ENCODE measurements at regions not wholly inside any gene's neighbourhood (a gene's known extent, or its start where the extent isn't known, plus 50 kb on each side); places are given as distances from the start of the nearest gene placed in this dataset.

DNA sequence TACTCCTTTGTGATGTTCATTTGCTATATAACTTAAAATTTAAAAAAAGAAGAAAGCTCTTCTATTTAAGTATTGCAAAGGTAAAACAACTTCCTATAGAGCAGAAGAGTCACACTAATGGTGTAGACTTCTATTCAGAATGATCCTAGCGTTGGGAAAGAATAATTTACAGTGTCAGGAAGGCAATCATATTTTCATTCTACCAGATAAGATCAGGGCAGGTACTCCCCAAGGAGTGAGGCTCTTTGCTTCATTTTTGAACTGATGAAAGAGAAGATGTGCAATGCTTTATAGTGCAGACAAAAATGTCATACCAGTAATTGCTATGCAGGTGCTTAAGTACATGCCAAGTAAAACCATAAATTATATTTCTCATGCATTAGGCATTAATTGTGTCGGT, 1193.0 kb downstream of the PCDH9 start:
- TF ChIP-seq, protein P1, sequence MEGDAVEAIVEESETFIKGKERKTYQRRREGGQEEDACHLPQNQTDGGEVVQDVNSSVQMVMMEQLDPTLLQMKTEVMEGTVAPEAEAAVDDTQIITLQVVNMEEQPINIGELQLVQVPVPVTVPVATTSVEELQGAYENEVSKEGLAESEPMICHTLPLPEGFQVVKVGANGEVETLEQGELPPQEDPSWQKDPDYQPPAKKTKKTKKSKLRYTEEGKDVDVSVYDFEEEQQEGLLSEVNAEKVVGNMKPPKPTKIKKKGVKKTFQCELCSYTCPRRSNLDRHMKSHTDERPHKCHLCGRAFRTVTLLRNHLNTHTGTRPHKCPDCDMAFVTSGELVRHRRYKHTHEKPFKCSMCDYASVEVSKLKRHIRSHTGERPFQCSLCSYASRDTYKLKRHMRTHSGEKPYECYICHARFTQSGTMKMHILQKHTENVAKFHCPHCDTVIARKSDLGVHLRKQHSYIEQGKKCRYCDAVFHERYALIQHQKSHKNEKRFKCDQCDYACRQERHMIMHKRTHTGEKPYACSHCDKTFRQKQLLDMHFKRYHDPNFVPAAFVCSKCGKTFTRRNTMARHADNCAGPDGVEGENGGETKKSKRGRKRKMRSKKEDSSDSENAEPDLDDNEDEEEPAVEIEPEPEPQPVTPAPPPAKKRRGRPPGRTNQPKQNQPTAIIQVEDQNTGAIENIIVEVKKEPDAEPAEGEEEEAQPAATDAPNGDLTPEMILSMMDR (IDR thresholded peaks at IDR 0.05; ENCODE audit: extremely low read depth, missing control alignments) = no peak
- DNase-seq (ENCODE audit: low spot score) = no peak

DNA sequence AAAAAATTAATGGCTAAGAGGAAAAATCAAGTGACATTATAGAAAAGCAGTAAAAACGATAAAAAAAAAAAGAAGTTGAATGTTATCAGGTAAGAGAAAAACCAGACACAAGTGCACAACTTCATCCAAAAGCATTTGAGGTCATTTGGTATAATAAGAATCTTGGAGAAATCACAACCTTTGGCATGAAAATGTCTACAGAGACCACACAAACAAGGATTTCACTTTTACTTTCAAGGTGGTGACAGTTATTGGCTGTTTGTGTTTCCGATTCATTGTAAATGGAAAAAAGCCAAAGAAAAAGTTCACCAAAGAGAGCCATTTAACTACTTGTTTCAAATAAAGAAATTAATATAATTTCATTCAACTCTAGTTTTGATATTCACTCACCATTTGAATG, 1193.5 kb downstream of the PCDH9 start:
- TF ChIP-seq, protein P1 (IDR thresholded peaks at IDR 0.05; ENCODE audit: extremely low read depth, missing control alignments) = no peak
- no peak for DNase-seq (ENCODE audit: low spot score)

DNA sequence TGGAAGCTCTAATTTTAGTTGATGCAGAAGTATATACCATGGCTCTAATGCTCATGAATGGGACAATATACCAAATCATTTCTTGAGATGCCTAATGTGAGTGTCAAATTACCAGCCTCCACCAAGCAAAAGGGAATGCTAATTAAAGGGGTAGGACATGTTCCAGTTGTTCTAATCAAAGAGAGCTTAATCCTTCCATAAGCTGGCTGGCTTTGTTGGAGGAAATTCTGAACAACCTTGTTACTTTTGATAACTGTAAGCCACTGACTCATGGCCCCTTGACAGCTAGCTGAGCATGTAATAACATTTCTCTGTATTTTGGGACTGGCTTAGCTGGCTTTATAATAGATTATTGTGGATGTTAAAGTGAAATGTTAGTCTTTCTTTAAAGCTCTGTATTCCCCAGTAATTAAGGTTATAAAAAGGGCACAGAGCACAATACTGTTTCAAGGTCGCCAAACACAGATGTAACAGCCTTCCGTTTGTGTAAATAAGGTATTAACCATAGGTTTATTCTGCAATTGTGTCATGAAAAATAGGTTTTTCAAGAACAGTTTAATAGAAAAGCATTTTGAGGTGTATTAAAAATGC, 1194.0 kb downstream of the PCDH9 start:
- DNase-seq (ENCODE audit: low spot score) = no peak
- TF ChIP-seq, protein P1 (IDR thresholded peaks at IDR 0.05; ENCODE audit: extremely low read depth, missing control alignments) = no peak

DNA sequence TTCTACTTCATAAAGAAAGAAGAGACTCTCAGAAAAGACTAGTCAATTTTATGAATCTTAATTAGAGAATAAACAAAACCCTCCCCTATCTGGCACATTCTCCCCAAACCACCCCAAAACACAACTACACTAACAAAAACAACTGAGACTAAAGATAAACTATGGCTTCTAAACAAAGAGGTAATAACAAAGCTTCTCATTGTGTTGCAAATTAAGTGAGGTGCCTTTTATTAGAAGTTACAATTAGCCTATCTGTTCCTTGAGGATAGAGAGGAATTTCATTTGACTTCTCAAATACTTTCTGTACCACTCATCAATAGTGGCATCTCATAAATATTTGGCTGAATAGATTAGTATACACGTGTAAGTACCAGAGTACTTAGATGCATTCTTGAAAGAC, 1196.2 kb downstream of the PCDH9 start:
- DNase-seq (ENCODE audit: low spot score) = no peak
- TF ChIP-seq, protein P1 (IDR thresholded peaks at IDR 0.05; ENCODE audit: extremely low read depth, missing control alignments) = no peak

DNA sequence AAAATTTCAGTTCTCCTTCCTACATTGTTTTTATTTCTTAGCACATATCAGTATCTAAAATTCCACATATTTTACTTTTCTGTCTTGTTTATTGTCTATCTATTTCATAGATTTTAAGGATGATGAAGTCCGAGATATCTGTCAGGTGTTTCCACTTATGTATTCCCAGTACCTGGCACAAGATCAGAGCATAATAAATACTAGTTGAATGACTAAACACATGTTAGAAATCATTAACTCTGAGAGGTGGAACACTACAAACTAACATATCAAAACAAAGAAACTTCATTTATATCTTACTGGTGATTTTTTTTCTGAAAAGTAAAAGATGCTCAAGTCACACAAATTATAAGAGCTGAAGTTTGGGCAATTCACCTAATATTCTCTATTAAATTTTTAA, 1208.3 kb downstream of the PCDH9 start:
- TF ChIP-seq, protein P1 (IDR thresholded peaks at IDR 0.05; ENCODE audit: extremely low read depth, missing control alignments) = no peak
- no peak for DNase-seq (ENCODE audit: low spot score)

DNA sequence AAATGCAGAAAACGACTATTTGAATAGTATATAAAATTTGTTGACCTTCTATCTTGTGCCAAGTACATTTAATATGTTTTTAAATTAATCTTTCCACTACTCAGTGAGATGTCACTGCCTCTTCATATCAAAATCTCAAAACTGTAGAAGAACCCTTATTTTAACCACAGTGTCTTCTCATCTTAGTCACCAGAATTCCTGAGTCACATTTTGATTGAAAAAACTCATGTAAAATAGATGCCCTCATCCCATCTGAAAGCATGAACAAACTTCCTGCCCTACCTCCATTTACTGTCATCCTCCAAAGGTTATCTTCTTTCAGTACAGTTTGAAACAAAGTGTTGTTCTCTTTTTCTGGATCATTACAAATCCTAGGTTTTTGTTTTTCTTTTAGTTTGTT, 1215.4 kb downstream of the PCDH9 start:
- no peak for DNase-seq (ENCODE audit: low spot score)
- TF ChIP-seq, protein P1 (IDR thresholded peaks at IDR 0.05; ENCODE audit: extremely low read depth, missing control alignments) = no peak

DNA sequence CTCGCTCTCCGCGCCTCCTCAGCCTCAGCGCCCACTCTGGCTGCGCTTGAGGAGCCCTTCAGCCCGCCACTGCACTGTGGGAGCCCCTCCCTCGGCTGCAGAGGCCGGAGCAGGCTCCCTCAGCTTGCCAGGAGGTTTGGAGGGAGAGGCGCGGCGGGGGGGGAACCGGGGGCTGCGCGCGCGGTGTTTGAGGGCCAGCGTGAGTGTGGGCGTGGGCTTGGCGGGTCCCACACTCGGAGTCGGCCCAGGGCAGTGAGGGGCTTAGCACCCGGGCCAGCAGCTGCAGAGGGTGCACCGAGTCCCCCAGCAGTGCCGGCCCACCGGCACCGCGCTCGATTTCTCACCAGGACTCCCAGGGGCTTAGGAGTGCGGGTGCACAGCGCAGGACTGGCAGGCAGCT, 1220.9 kb downstream of the PCDH9 start:
- TF ChIP-seq, protein P1 (IDR thresholded peaks at IDR 0.05; ENCODE audit: extremely low read depth, missing control alignments) = no peak
- no peak for DNase-seq (ENCODE audit: low spot score)
